DND-41 (cell line): ENCODE measurements at regions not wholly inside any gene's neighbourhood (a gene's known extent, or its start where the extent isn't known, plus 50 kb on each side); places are given as distances from the start of the nearest gene placed in this dataset.

ENCODE experiments used
- ATAC-seq: fragments of 200-7000 bp; cut with Tn5 transposase; 3 replicates; pipeline ENCODE4 v1.9.1; 2021; ENCODE audit warnings: low read depth; ENCODE audit not compliant: insufficient read depth
- DNase-seq: peaks from one replicate; pipeline ENCODE4 v3.0.0-alpha.2; 2020
- H2AFZ ChIP-seq: 2 replicates; pipeline ENCODE4 v1.6.0; 2012; ENCODE audit warnings: low read depth, low read length
- H3K27ac ChIP-seq: 2 replicates; pipeline ENCODE4 v1.5.1; 2012; ENCODE audit warnings: low read length, inconsistent platforms
- H3K27me3 ChIP-seq: fragments of 200-600 bp; sonication (generic); 2 replicates; pipeline ENCODE4 v1.6.0; 2012; ENCODE audit warnings: low read length, mild to moderate bottlenecking, inconsistent platforms; ENCODE audit not compliant: insufficient read depth, poor library complexity
- H3K36me3 ChIP-seq: 2 replicates; pipeline ENCODE4 v1.5.1; 2012; ENCODE audit warnings: low read length, inconsistent platforms; ENCODE audit not compliant: insufficient read depth
- H3K4me1 ChIP-seq: 2 replicates; pipeline ENCODE4 v1.5.1; 2012; ENCODE audit warnings: mild to moderate bottlenecking, low read length; ENCODE audit not compliant: insufficient read depth
- H3K4me2 ChIP-seq: 2 replicates; pipeline ENCODE4 v1.6.0; 2012; ENCODE audit warnings: mild to moderate bottlenecking, moderate library complexity, low read length, inconsistent platforms; ENCODE audit not compliant: insufficient read depth
- H3K4me3 ChIP-seq, 2 experiments: fragments of 200-600 bp in 1 of 2; shearing (Covaris generic) in 1 of 2; 2 replicates each; pipeline ENCODE4 v1.5.1; 2012 to 2016; ENCODE audit warnings: inconsistent platforms in 2 of 2, low read length in 2 of 2, mild to moderate bottlenecking in 2 of 2, low read depth in 1 of 2, moderate library complexity in 1 of 2
- H3K79me2 ChIP-seq: 2 replicates; pipeline ENCODE4 v1.6.0; 2012; ENCODE audit warnings: low read length, inconsistent platforms; ENCODE audit not compliant: insufficient read depth
- H3K9ac ChIP-seq: 2 replicates; pipeline ENCODE4 v1.6.0; 2012; ENCODE audit warnings: low read depth, mild to moderate bottlenecking, inconsistent platforms, low read length, moderate library complexity
- H3K9me3 ChIP-seq: 2 replicates; pipeline ENCODE4 v1.5.1; 2012; ENCODE audit warnings: low read length, moderate library complexity, mild to moderate bottlenecking, inconsistent platforms; ENCODE audit not compliant: insufficient read depth, severe bottlenecking
- H4K20me1 ChIP-seq: 2 replicates; pipeline ENCODE4 v1.6.0; 2012; ENCODE audit warnings: low read length; ENCODE audit not compliant: insufficient read depth
- CTCF ChIP-seq: IDR thresholded peaks from 2 replicates; pipeline ENCODE4 v1.5.1; 2012; ENCODE audit warnings: borderline replicate concordance, low read length, moderate library complexity, mild to moderate bottlenecking; ENCODE audit not compliant: poor library complexity, severe bottlenecking; ENCODE audit errors: extremely low read depth
- EZH2 ChIP-seq: IDR thresholded peaks from 3 replicates; pipeline ENCODE4 v1.6.1; 2012; ENCODE audit warnings: borderline replicate concordance, low read depth, mild to moderate bottlenecking, moderate library complexity, low read length, inconsistent platforms; ENCODE audit not compliant: severe bottlenecking

- no peak for TF ChIP-seq CTCF
- TF ChIP-seq EZH2 = no peak
- DNase-seq (no peak), ATAC-seq (no peak)
- H3K27me3 ChIP-seq = no peaks in the 10 kb centered on the region
- no peaks in the 10 kb centered on the region for H3K4me1 ChIP-seq
- no peaks in the 10 kb centered on the region for H3K9me3 ChIP-seq
- H3K36me3 ChIP-seq = no peaks in the 10 kb centered on the region
- no peaks in the 10 kb centered on the region for H3K79me2 ChIP-seq
- no peak overlapping the region for H3K27ac ChIP-seq
- H4K20me1 ChIP-seq = no peaks in the 10 kb centered on the region
- no peak overlapping the region for H3K4me3 ChIP-seq
- no peak overlapping the region for H3K9ac ChIP-seq
- H3K4me2 ChIP-seq = no peak overlapping the region
- no peak overlapping the region for H2AFZ ChIP-seq
These were observed 1175.4 kb upstream of the TENM4 start for GRCh38 chr11:80616070-80616800.

- TF ChIP-seq CTCF (no peak), EZH2 (no peak)
- Histone ChIP-seq H3K36me3 (no peaks in the 10 kb centered on the region), H2AFZ (no peak overlapping the region), H3K27ac (no peak overlapping the region), H3K4me2 (no peak overlapping the region), H3K4me3 (no peak overlapping the region), H4K20me1 (no peaks in the 10 kb centered on the region), H3K9me3 (no peaks in the 10 kb centered on the region), H3K79me2 (no peaks in the 10 kb centered on the region), H3K4me1 (no peaks in the 10 kb centered on the region), H3K9ac (no peak overlapping the region), H3K27me3 (no peaks in the 10 kb centered on the region)
- ATAC-seq (no peak), DNase-seq (no peak)
These were observed 1172.8 kb upstream of the TENM4 start for GRCh38 chr11:80613655-80614054.

- no peak overlapping the region for H3K4me2 ChIP-seq
- no peak for TF ChIP-seq CTCF
- no peak for TF ChIP-seq EZH2
- H3K36me3 ChIP-seq = no peaks in the 10 kb centered on the region
- no peaks in the 10 kb centered on the region for H3K4me1 ChIP-seq
- no peaks in the 10 kb centered on the region for H3K79me2 ChIP-seq
- H3K27me3 ChIP-seq = no peaks in the 10 kb centered on the region
- H4K20me1 ChIP-seq = no peaks in the 10 kb centered on the region
- no peaks in the 10 kb centered on the region for H3K9me3 ChIP-seq
- H3K4me3 ChIP-seq = no peak overlapping the region
- no peak overlapping the region for H3K27ac ChIP-seq
- no peak overlapping the region for H2AFZ ChIP-seq
- ATAC-seq (no peak), DNase-seq (no peak)
- no peak overlapping the region for H3K9ac ChIP-seq
These were observed 1169.7 kb upstream of the TENM4 start for GRCh38 chr11:80610516-80610915.
